Erythroblast (primary cell): ENCODE measurements at regions not wholly inside any gene's neighbourhood (a gene's known extent, or its start where the extent isn't known, plus 50 kb on each side); places are given as distances from the start of the nearest gene placed in this dataset.
"Not testable (repeated sequence)": the region's sequence is repeated elsewhere in the genome, so short reads cannot be mapped to it uniquely, and the experiment has no call there.

Experiments
- GATA1 ChIP-seq: IDR thresholded peaks from 2 replicates; pipeline ENCODE4 v1.6.1; 2011; ENCODE audit warnings: low read depth, mild to moderate bottlenecking, control low read depth, low read length, moderate library complexity
- POLR2A ChIP-seq: IDR thresholded peaks from 2 replicates; pipeline ENCODE4 v1.6.1; 2011; ENCODE audit warnings: mild to moderate bottlenecking, low read length

GRCh38 chr7:83833721-83834120 is 184.8 kb upstream of the SEMA3E start:
- not testable (repeated sequence) for TF ChIP-seq POLR2A, GATA1
